ENCODE measurements at regions not wholly inside any gene's neighbourhood (a gene's known extent, or its start where the extent isn't known, plus 50 kb on each side); places are given as distances from the start of the nearest gene placed in this dataset.

- H3K36me3 ChIP-seq (ENCODE audit: control insufficient read depth, insufficient read depth, low read length) = no peaks in the 10 kb centered on the region
- H3K27ac ChIP-seq (ENCODE audit: insufficient read depth, low read length) = no peak overlapping the region
- no peaks in the 10 kb centered on the region for H3K4me1 ChIP-seq (ENCODE audit: control insufficient read depth, extremely low read depth, insufficient read depth, low read length)
- H2AFZ ChIP-seq (ENCODE audit: low read length) = no peak overlapping the region
- no peak overlapping the region for H3K4me2 ChIP-seq (ENCODE audit: extremely low read depth, insufficient read depth, low read length)
- no peaks in the 10 kb centered on the region for H3K79me2 ChIP-seq (ENCODE audit: control insufficient read depth, insufficient read depth, low read length)
- DNase-seq (ENCODE audit: low read depth in 2 of 2) = no peak
- H3K4me3 ChIP-seq (replicated peaks in 1 of 4; ENCODE audit: control extremely low read depth in 1 of 4, insufficient read depth in 1 of 4, low read depth in 3 of 4, low read length in 4 of 4) = no peak overlapping the region
- peaks cover 6% of the 10 kb centered on the region for H3K27me3 ChIP-seq (ENCODE audit: control insufficient read depth, insufficient read depth, low read length)
- no peak for TF ChIP-seq CTCF (conservative IDR thresholded peaks at IDR 0.05 in 1 of 2, IDR thresholded peaks at IDR 0.05 in 1 of 2; ENCODE audit: low read depth in 1 of 2, low read length in 2 of 2)
- no peak for TF ChIP-seq EZH2 (IDR thresholded peaks at IDR 0.05; ENCODE audit: low read length, missing control alignments)
- H4K20me1 ChIP-seq (ENCODE audit: control insufficient read depth, extremely low read depth, insufficient read depth, low read length) = no peaks in the 10 kb centered on the region
- H3K9me3 ChIP-seq (ENCODE audit: control insufficient read depth, insufficient read depth, low read depth, low read length) = no peaks in the 10 kb centered on the region
- no peak overlapping the region for H3K9ac ChIP-seq (ENCODE audit: insufficient read depth, low read length)
Measured at GRCh38 chr10:78483641-78484040, 450.0 kb downstream of the RPS24 start.

GRCh38 chr10:78489034-78489433 lies 455.4 kb downstream of the RPS24 start:
- Histone ChIP-seq H3K4me2 (ENCODE audit: extremely low read depth, insufficient read depth, low read length) (no peak overlapping the region), H3K9ac (ENCODE audit: insufficient read depth, low read length) (no peak overlapping the region), H3K4me1 (ENCODE audit: control insufficient read depth, extremely low read depth, insufficient read depth, low read length) (no peaks in the 10 kb centered on the region), H3K4me3 (replicated peaks in 1 of 4; ENCODE audit: control extremely low read depth in 1 of 4, insufficient read depth in 1 of 4, low read depth in 3 of 4, low read length in 4 of 4) (no peak overlapping the region), H2AFZ (ENCODE audit: low read length) (no peak overlapping the region), H3K27me3 (ENCODE audit: control insufficient read depth, insufficient read depth, low read length) (peaks cover under 1% of the 10 kb centered on the region), H4K20me1 (ENCODE audit: control insufficient read depth, extremely low read depth, insufficient read depth, low read length) (no peaks in the 10 kb centered on the region), H3K79me2 (ENCODE audit: control insufficient read depth, insufficient read depth, low read length) (no peaks in the 10 kb centered on the region), H3K27ac (ENCODE audit: insufficient read depth, low read length) (no peak overlapping the region), H3K36me3 (ENCODE audit: control insufficient read depth, insufficient read depth, low read length) (no peaks in the 10 kb centered on the region), H3K9me3 (ENCODE audit: control insufficient read depth, insufficient read depth, low read depth, low read length) (no peaks in the 10 kb centered on the region)
- DNase-seq (ENCODE audit: low read depth in 2 of 2) = no peak
- TF ChIP-seq CTCF (conservative IDR thresholded peaks at IDR 0.05 in 1 of 2, IDR thresholded peaks at IDR 0.05 in 1 of 2; ENCODE audit: low read depth in 1 of 2, low read length in 2 of 2) = no peak
- TF ChIP-seq EZH2 (IDR thresholded peaks at IDR 0.05; ENCODE audit: low read length, missing control alignments) = no peak

GRCh38 chr10:78491812-78492211 lies 458.1 kb downstream of the RPS24 start:
- H3K9me3 ChIP-seq (ENCODE audit: control insufficient read depth, insufficient read depth, low read depth, low read length) = no peaks in the 10 kb centered on the region
- H3K4me2 ChIP-seq (ENCODE audit: extremely low read depth, insufficient read depth, low read length) = no peak overlapping the region
- peak in 1 of 2 donors; percentile 45 for DNase-seq (ENCODE audit: low read depth in 2 of 2)
- H3K9ac ChIP-seq (ENCODE audit: insufficient read depth, low read length) = no peak overlapping the region
- TF ChIP-seq CTCF (conservative IDR thresholded peaks at IDR 0.05 in 1 of 2, IDR thresholded peaks at IDR 0.05 in 1 of 2; ENCODE audit: low read depth in 1 of 2, low read length in 2 of 2) (no peak), EZH2 (IDR thresholded peaks at IDR 0.05; ENCODE audit: low read length, missing control alignments) (no peak)
- H2AFZ ChIP-seq (ENCODE audit: low read length) = no peak overlapping the region
- no peaks in the 10 kb centered on the region for H3K36me3 ChIP-seq (ENCODE audit: control insufficient read depth, insufficient read depth, low read length)
- H3K27me3 ChIP-seq (ENCODE audit: control insufficient read depth, insufficient read depth, low read length) = no peaks in the 10 kb centered on the region
- no peak overlapping the region for H3K27ac ChIP-seq (ENCODE audit: insufficient read depth, low read length)
- no peaks in the 10 kb centered on the region for H4K20me1 ChIP-seq (ENCODE audit: control insufficient read depth, extremely low read depth, insufficient read depth, low read length)
- no peaks in the 10 kb centered on the region for H3K4me1 ChIP-seq (ENCODE audit: control insufficient read depth, extremely low read depth, insufficient read depth, low read length)
- no peaks in the 10 kb centered on the region for H3K79me2 ChIP-seq (ENCODE audit: control insufficient read depth, insufficient read depth, low read length)
- no peak overlapping the region for H3K4me3 ChIP-seq (replicated peaks in 1 of 4; ENCODE audit: control extremely low read depth in 1 of 4, insufficient read depth in 1 of 4, low read depth in 3 of 4, low read length in 4 of 4)
